Parathyroid adenoma (tissue), 2 donors: ENCODE measurements at regions not wholly inside any gene's neighbourhood (a gene's known extent, or its start where the extent isn't known, plus 50 kb on each side); places are given as distances from the start of the nearest gene placed in this dataset.

Experiments used
- H2AFZ ChIP-seq: fragments of 300-600 bp; sonication (generic); one replicate; pipeline ENCODE4 v1.7.0; 2017; ENCODE audit warnings: antibody characterized with exemption, mild to moderate bottlenecking
- H3K27ac ChIP-seq: fragments of 300-600 bp; sonication (generic); one replicate; pipeline ENCODE4 v1.7.0; 2017
- H3K27me3 ChIP-seq: fragments of 300-600 bp; sonication (generic); one replicate; pipeline ENCODE4 v1.7.0; 2017; ENCODE audit warnings: low read length; ENCODE audit not compliant: control insufficient read depth, insufficient read depth
- H3K36me3 ChIP-seq: fragments of 300-600 bp; sonication (generic); one replicate; pipeline ENCODE4 v1.7.0; 2017; ENCODE audit warnings: low read length; ENCODE audit not compliant: control insufficient read depth, insufficient read depth
- H3K4me1 ChIP-seq: fragments of 300-600 bp; sonication (generic); one replicate; pipeline ENCODE4 v1.7.0; 2017; ENCODE audit warnings: control low read depth
- H3K4me2 ChIP-seq: fragments of 300-600 bp; sonication (generic); one replicate; pipeline ENCODE4 v1.7.0; 2017; ENCODE audit warnings: low read length
- H3K4me3 ChIP-seq: fragments of 300-600 bp; sonication (generic); one replicate; pipeline ENCODE4 v1.7.0; 2017; ENCODE audit warnings: low read depth, low read length
- H3K79me2 ChIP-seq: fragments of 300-600 bp; sonication (generic); one replicate; pipeline ENCODE4 v1.7.0; 2017; ENCODE audit warnings: control low read depth
- H3K9ac ChIP-seq: fragments of 300-600 bp; sonication (generic); one replicate; pipeline ENCODE4 v1.7.0; 2017; ENCODE audit warnings: mild to moderate bottlenecking
- H3K9me3 ChIP-seq: fragments of 300-600 bp; sonication (generic); one replicate; pipeline ENCODE4 v1.7.0; 2017; ENCODE audit warnings: low read length; ENCODE audit not compliant: control insufficient read depth
- CTCF ChIP-seq: fragments of 300-600 bp; sonication (generic); IDR thresholded peaks from one replicate; pipeline ENCODE4 v1.7.0; 2017; ENCODE audit warnings: antibody characterized with exemption, mild to moderate bottlenecking
- donor health status: primary hyperparathyroidism.

GRCh38 chr11:71064183-71064582 lies 188.2 kb downstream of the SHANK2 start:
- Histone ChIP-seq H3K4me1 (no peaks in the 10 kb centered on the region), H3K27me3 (no peaks in the 10 kb centered on the region), H3K4me3 (no peak overlapping the region), H3K9me3 (no peaks in the 10 kb centered on the region), H3K36me3 (no peaks in the 10 kb centered on the region), H3K9ac (no peak overlapping the region), H3K4me2 (no peak overlapping the region), H2AFZ (no peak overlapping the region), H3K79me2 (no peaks in the 10 kb centered on the region), H3K27ac (no peak overlapping the region)
- no peak for TF ChIP-seq CTCF

GRCh38 chr11:71063129-71063528 lies 189.2 kb downstream of the SHANK2 start:
- Histone ChIP-seq H3K27me3 (no peaks in the 10 kb centered on the region), H3K9ac (no peak overlapping the region), H3K36me3 (no peaks in the 10 kb centered on the region), H2AFZ (no peak overlapping the region), H3K4me2 (no peak overlapping the region), H3K27ac (no peak overlapping the region), H3K9me3 (no peaks in the 10 kb centered on the region), H3K4me3 (no peak overlapping the region), H3K79me2 (no peaks in the 10 kb centered on the region), H3K4me1 (no peaks in the 10 kb centered on the region)
- TF ChIP-seq CTCF, result no peak

- no peaks in the 10 kb centered on the region for H3K27me3 ChIP-seq
- no peak overlapping the region for H3K9ac ChIP-seq
- no peaks in the 10 kb centered on the region for H3K4me1 ChIP-seq
- no peak overlapping the region for H2AFZ ChIP-seq
- H3K79me2 ChIP-seq, result no peaks in the 10 kb centered on the region
- TF ChIP-seq CTCF, result no peak
- H3K4me2 ChIP-seq, result no peak overlapping the region
- no peaks in the 10 kb centered on the region for H3K36me3 ChIP-seq
- H3K27ac ChIP-seq, result no peak overlapping the region
- H3K9me3 ChIP-seq, result no peaks in the 10 kb centered on the region
- no peak overlapping the region for H3K4me3 ChIP-seq
These were observed 190.2 kb downstream of the SHANK2 start for GRCh38 chr11:71062199-71062598.

- no peak for TF ChIP-seq CTCF
These were observed 192.0 kb downstream of the SHANK2 start for GRCh38 chr11:71060391-71060791.

GRCh38 chr11:71059662-71060061 lies 192.7 kb downstream of the SHANK2 start:
- H3K36me3 ChIP-seq, result no peaks in the 10 kb centered on the region
- no peak overlapping the region for H3K4me2 ChIP-seq
- H3K79me2 ChIP-seq, result no peaks in the 10 kb centered on the region
- no peak overlapping the region for H2AFZ ChIP-seq
- no peak overlapping the region for H3K9ac ChIP-seq
- no peak overlapping the region for H3K4me3 ChIP-seq
- no peaks in the 10 kb centered on the region for H3K4me1 ChIP-seq
- no peak for TF ChIP-seq CTCF
- H3K27ac ChIP-seq, result no peak overlapping the region
- H3K9me3 ChIP-seq, result no peaks in the 10 kb centered on the region
- H3K27me3 ChIP-seq, result no peaks in the 10 kb centered on the region

More at GRCh38 chr11:71060391-71060791, 192.0 kb downstream of the SHANK2 start:
- no peaks in the 10 kb centered on the region for H3K4me1 ChIP-seq
- H3K4me2 ChIP-seq, result no peak overlapping the region
- no peaks in the 10 kb centered on the region for H3K79me2 ChIP-seq
- no peak overlapping the region for H3K9ac ChIP-seq
- no peak overlapping the region for H3K4me3 ChIP-seq
- H3K9me3 ChIP-seq, result no peaks in the 10 kb centered on the region
- no peaks in the 10 kb centered on the region for H3K36me3 ChIP-seq
- H3K27ac ChIP-seq, result no peak overlapping the region
- H3K27me3 ChIP-seq, result no peaks in the 10 kb centered on the region
- no peak overlapping the region for H2AFZ ChIP-seq
